Activated CD4-positive, CD25-positive, alpha-beta regulatory T cell treated with anti-CD3 and anti-CD28 coated beads, Interleukin-2, amount 50 U/mL, for 16 hours (primary cell): ENCODE measurements at regions not wholly inside any gene's neighbourhood (a gene's known extent, or its start where the extent isn't known, plus 50 kb on each side); places are given as distances from the start of the nearest gene placed in this dataset.

Experiments
- DNase-seq: peaks from one replicate; pipeline ENCODE4 v3.0.0-alpha.2; 2020; ENCODE audit warnings: low read depth, low spot score

- DNase-seq: no peak
Measured at GRCh38 chr6:113597231-113597583, 259.9 kb upstream of the MARCKS start.

- DNase-seq: no peak
Measured at GRCh38 chr6:113598786-113599185, 258.4 kb upstream of the MARCKS start.

- DNase-seq: no peak
Measured at GRCh38 chr6:113599444-113599843, 257.7 kb upstream of the MARCKS start.

GRCh38 chr6:113600551-113601339 is 256.4 kb upstream of the MARCKS start:
- no peak for DNase-seq

- no peak for DNase-seq
Measured at GRCh38 chr6:113607821-113608545, 249.2 kb upstream of the MARCKS start.

GRCh38 chr6:113610377-113610988 is 246.7 kb upstream of the MARCKS start:
- no peak for DNase-seq

GRCh38 chr6:113616701-113617274 is 240.4 kb upstream of the MARCKS start:
- DNase-seq: no peak

GRCh38 chr6:113619077-113619476 is 238.1 kb upstream of the MARCKS start:
- DNase-seq: no peak

GRCh38 chr6:113620386-113620785 is 236.8 kb upstream of the MARCKS start:
- no peak for DNase-seq

GRCh38 chr6:113622254-113622653 is 234.9 kb upstream of the MARCKS start:
- no peak for DNase-seq

GRCh38 chr6:113623129-113623528 is 234.0 kb upstream of the MARCKS start:
- DNase-seq: no peak

- no peak for DNase-seq
Measured at GRCh38 chr6:113625850-113626249, 231.3 kb upstream of the MARCKS start.

GRCh38 chr6:113626475-113626874 is 230.7 kb upstream of the MARCKS start:
- no peak for DNase-seq

GRCh38 chr6:113627480-113627879 is 229.7 kb upstream of the MARCKS start:
- DNase-seq: no peak

GRCh38 chr6:113629256-113629655 is 227.9 kb upstream of the MARCKS start:
- DNase-seq: no peak

- no peak for DNase-seq
Measured at GRCh38 chr6:113629975-113630737, 227.0 kb upstream of the MARCKS start.

- DNase-seq: peak; percentile 2
Measured at GRCh38 chr6:113630738-113631535, 226.2 kb upstream of the MARCKS start.

- no peak for DNase-seq
Measured at GRCh38 chr6:113631666-113632065, 225.5 kb upstream of the MARCKS start.

- DNase-seq: peak; percentile 7
Measured at GRCh38 chr6:113632220-113632864, 224.8 kb upstream of the MARCKS start.

- no peak for DNase-seq
Measured at GRCh38 chr6:113633638-113634037, 223.5 kb upstream of the MARCKS start.
